IMR-90 (cell line): ENCODE measurements at regions not wholly inside any gene's neighbourhood (a gene's known extent, or its start where the extent isn't known, plus 50 kb on each side); places are given as distances from the start of the nearest gene placed in this dataset.

Experiments used
- ATAC-seq: fragments of 200-7000 bp; cut with Tn5 transposase; 2 replicates; pipeline ENCODE4 v1.9.1; 2020; ENCODE audit warnings: low read depth, mild to moderate bottlenecking, moderate library complexity
- BruUV-seq: library from RNA; stranded (reverse); fragments of 400-500 nt; replicated peaks from 2 replicates; lab custom pipeline; 2021; lab: Mats Ljungman, UMichigan
- CTCF ChIA-PET: fragments of 300-600 bp; formaldehyde crosslinking; extraction: SDS; loops from one replicate; lab custom pipeline; 2021; ENCODE audit warnings: antibody characterized with exemption; lab: Yijun Ruan, JAX
- POLR2A ChIA-PET: fragments of 300-600 bp; sonication (Branson Sonifier 250); formaldehyde crosslinking; loops from one replicate; lab custom pipeline; 2022; ENCODE audit warnings: antibody characterized with exemption; ENCODE audit not compliant: unreplicated experiment; lab: Charles Lee
- DNase-seq: peaks from one replicate; pipeline ENCODE4 v3.0.0; 2013
- H2AFZ ChIP-seq: replicated peaks from 2 replicates; pipeline ENCODE3; 2013; ENCODE audit warnings: low read length, mild to moderate bottlenecking; ENCODE audit not compliant: poor library complexity
- H2AK5ac ChIP-seq: 2 replicates; pipeline ENCODE4 v1.6.1; 2013; ENCODE audit warnings: low read depth, low read length, inconsistent platforms
- H2AK9ac ChIP-seq: replicated peaks from 2 replicates; pipeline ENCODE3; 2013; ENCODE audit warnings: mild to moderate bottlenecking, low read depth, low read length, moderate library complexity; ENCODE audit not compliant: poor library complexity
- H2BK120ac ChIP-seq: 2 replicates; pipeline ENCODE4 v1.6.1; 2013; ENCODE audit warnings: low read depth, low read length, inconsistent platforms
- H2BK15ac ChIP-seq: 3 replicates; pipeline ENCODE4 v1.6.1; 2013; ENCODE audit warnings: low read depth, low read length, inconsistent platforms
- H2BK20ac ChIP-seq: 2 replicates; pipeline ENCODE4 v1.6.1; 2013; ENCODE audit warnings: low read depth, mild to moderate bottlenecking, inconsistent platforms, low read length, moderate library complexity
- H2BK5ac ChIP-seq: 2 replicates; pipeline ENCODE4 v1.6.1; 2013; ENCODE audit warnings: mild to moderate bottlenecking, low read depth, low read length, inconsistent platforms; ENCODE audit not compliant: poor library complexity, severe bottlenecking
- H3K14ac ChIP-seq: replicated peaks from 2 replicates; pipeline ENCODE4 v1.6.1; 2013; ENCODE audit warnings: low read depth, low read length, inconsistent platforms
- H3K18ac ChIP-seq: 2 replicates; pipeline ENCODE4 v1.6.1; 2013; ENCODE audit warnings: low read depth, low read length, control low read depth
- H3K23ac ChIP-seq: 2 replicates; pipeline ENCODE4 v1.6.1; 2013; ENCODE audit warnings: low read depth, low read length, inconsistent platforms
- H3K27ac ChIP-seq: 2 replicates; pipeline ENCODE4 v1.5.1; 2013; ENCODE audit warnings: mild to moderate bottlenecking, control low read depth, low read length; ENCODE audit not compliant: insufficient read depth
- H3K27me3 ChIP-seq: 2 replicates; pipeline ENCODE4 v1.6.1; 2013; ENCODE audit warnings: low read length; ENCODE audit not compliant: control insufficient read depth, insufficient read depth
- H3K36me3 ChIP-seq: 2 replicates; pipeline ENCODE4 v1.6.1; 2013; ENCODE audit warnings: low read length, mixed read lengths; ENCODE audit not compliant: control insufficient read depth, insufficient read depth
- H3K4ac ChIP-seq: 2 replicates; pipeline ENCODE4 v1.6.1; 2013; ENCODE audit warnings: low read depth, low read length, inconsistent platforms
- H3K4me1 ChIP-seq: 2 replicates; pipeline ENCODE4 v1.6.1; 2013; ENCODE audit warnings: low read length, mixed read lengths; ENCODE audit not compliant: control insufficient read depth, insufficient read depth
- H3K4me2 ChIP-seq: 2 replicates; pipeline ENCODE4 v1.6.1; 2013; ENCODE audit warnings: low read depth, mild to moderate bottlenecking, control low read depth, low read length, moderate library complexity
- H3K4me3 ChIP-seq: 2 replicates; pipeline ENCODE4 v1.5.1; 2013; ENCODE audit warnings: low read depth, mild to moderate bottlenecking, control low read depth, low read length, moderate library complexity; ENCODE audit not compliant: insufficient read depth
- H3K56ac ChIP-seq: 2 replicates; pipeline ENCODE4 v1.6.1; 2013; ENCODE audit warnings: low read length, inconsistent platforms; ENCODE audit not compliant: insufficient read depth; ENCODE audit errors: extremely low read depth
- H3K79me1 ChIP-seq, 2 experiments: 2 replicates each; pipeline ENCODE4 v1.6.1; 2013; ENCODE audit warnings: low read length in 2 of 2, inconsistent platforms in 1 of 2, low read depth in 1 of 2
- H3K9ac ChIP-seq: 2 replicates; pipeline ENCODE4 v1.6.1; 2013; ENCODE audit warnings: low read depth, low read length, control low read depth
- H3K9me1 ChIP-seq: 2 replicates; pipeline ENCODE4 v1.6.1; 2013; ENCODE audit warnings: low read length, inconsistent platforms; ENCODE audit not compliant: insufficient read depth
- H3K9me3 ChIP-seq: 2 replicates; pipeline ENCODE4 v1.6.1; 2013; ENCODE audit warnings: low read length; ENCODE audit not compliant: control insufficient read depth, insufficient read depth
- H4K20me1 ChIP-seq: 2 replicates; pipeline ENCODE4 v1.6.1; 2013; ENCODE audit warnings: low read length, inconsistent platforms; ENCODE audit not compliant: insufficient read depth
- H4K5ac ChIP-seq: 2 replicates; pipeline ENCODE4 v1.6.1; 2013; ENCODE audit warnings: mild to moderate bottlenecking, low read depth, low read length, control low read depth
- H4K8ac ChIP-seq, 2 experiments: 2 replicates each; pipeline ENCODE4 v1.6.1; 2013; ENCODE audit warnings: low read depth in 2 of 2, low read length in 2 of 2, control low read depth in 1 of 2, inconsistent platforms in 1 of 2
- H4K91ac ChIP-seq: 2 replicates; pipeline ENCODE4 v1.6.1; 2013; ENCODE audit warnings: low read depth, low read length, inconsistent platforms; ENCODE audit not compliant: insufficient read depth
- FOS ChIP-seq: fragments of 150-350 bp; IDR thresholded peaks from 2 replicates; pipeline ENCODE4 v1.6.1; 2016; ENCODE audit warnings: low read depth, low read length
- MAFK ChIP-seq: IDR thresholded peaks from 2 replicates; pipeline ENCODE4 v1.6.1; 2012; ENCODE audit warnings: low read depth, low read length, improper control_type of control experiment
- MAZ ChIP-seq: IDR thresholded peaks from 2 replicates; pipeline ENCODE4 v1.6.1; 2012; ENCODE audit warnings: low read depth, mild to moderate bottlenecking, low read length, improper control_type of control experiment, moderate library complexity, borderline replicate concordance
- MXI1 ChIP-seq: IDR thresholded peaks from 2 replicates; pipeline ENCODE4 v1.6.1; 2012; ENCODE audit warnings: low read depth, mild to moderate bottlenecking, low read length, moderate library complexity, borderline replicate concordance
- WGBS, 2 experiments: methylation state at CpG; one replicate each; pipeline versions ENCODE4 v1.1.5 to v1.1.7; 2013; ENCODE audit warnings: missing lambda C conversion rate in 2 of 2; ENCODE audit not compliant: insufficient read length in 1 of 2; ENCODE audit errors: extremely low coverage in 2 of 2; 5-methylcytosine and 5-hydroxymethylcytosine counted together
- dilution Hi-C: fragments of 300-500 bp; cut with HindIII; formaldehyde crosslinking; loops from one replicate; pipeline ENCODE4 v1.14.3; 2018; ENCODE audit warnings: low sequenced_read_pairs; ENCODE audit not compliant: unreplicated experiment
- in situ Hi-C: fragments of 300-500 bp; cut with MboI; formaldehyde crosslinking; loops from 3 replicates; pipeline ENCODE4 v1.14.3; 2019; ENCODE audit warnings: low sequenced_read_pairs, inconsistent platforms, mixed read lengths
- intact Hi-C: fragments of 100-400 bp; cut with micrococcal nuclease; formaldehyde crosslinking; loops from 2 replicates; pipeline ENCODE4 v1.10.0; 2022

GRCh38 chr6:170152989-170153388 is 137.9 kb downstream of the DLL1 start:
- no TSS peak for BruUV-seq
- H3K4ac ChIP-seq, result no peak overlapping the region
- no peaks in the 10 kb centered on the region for H3K36me3 ChIP-seq
- H2AK9ac ChIP-seq, result no peak overlapping the region
- no peak overlapping the region for H3K18ac ChIP-seq
- H3K4me3 ChIP-seq, result no peak overlapping the region
- H3K4me1 ChIP-seq, result no peaks in the 10 kb centered on the region
- H3K9me1 ChIP-seq, result no peaks in the 10 kb centered on the region
- no peak overlapping the region for H2BK120ac ChIP-seq
- no peak overlapping the region for H3K23ac ChIP-seq
- ChIA-PET CTCF (no interaction called here), POLR2A (no interaction called here)
- WGBS, 2 experiments, result no CpG with 5 or more reads among the region's 13 CpGs
- H3K27me3 ChIP-seq, result no peaks in the 10 kb centered on the region
- H3K27ac ChIP-seq, result no peak overlapping the region
- TF ChIP-seq MAZ, result no peak
- TF ChIP-seq MAFK, result no peak
- no peak for TF ChIP-seq FOS
- no peak for TF ChIP-seq MXI1
- no peak overlapping the region for H4K8ac ChIP-seq
- H2BK5ac ChIP-seq, result no peak overlapping the region
- H3K79me1 ChIP-seq, result no peaks in the 10 kb centered on the region
- no peak for DNase-seq
- H2BK15ac ChIP-seq, result no peak overlapping the region
- H4K5ac ChIP-seq, result no peak overlapping the region
- in situ Hi-C loops (no loop called here), intact Hi-C loops (no loop called here), dilution Hi-C loops (no loop called here)
- H4K20me1 ChIP-seq, result no peaks in the 10 kb centered on the region
- no peak overlapping the region for H2AK5ac ChIP-seq
- H2AFZ ChIP-seq, result no peak overlapping the region
- ATAC-seq, result no peak
- H3K9me3 ChIP-seq, result peaks cover 33% of the 10 kb centered on the region
- no peak overlapping the region for H3K4me2 ChIP-seq
- no peak overlapping the region for H4K91ac ChIP-seq
- H2BK20ac ChIP-seq, result no peak overlapping the region
- H3K56ac ChIP-seq, result no peak overlapping the region
- no peak overlapping the region for H3K14ac ChIP-seq
- no peak overlapping the region for H3K9ac ChIP-seq
